Chondrocyte (in vitro differentiated cells): ENCODE measurements at regions not wholly inside any gene's neighbourhood (a gene's known extent, or its start where the extent isn't known, plus 50 kb on each side); places are given as distances from the start of the nearest gene placed in this dataset.

ENCODE experiments used
- DNase-seq: peaks from one replicate; pipeline ENCODE4 v3.0.0; 2021; ENCODE audit warnings: mixed read lengths, low spot score
- H3K27ac Mint-ChIP-seq: one replicate; pipeline ENCODE4 v1.8.0; 2021; ENCODE audit warnings: mild to moderate bottlenecking, moderate library complexity, mixed read lengths; ENCODE audit not compliant: unreplicated experiment
- H3K27me3 Mint-ChIP-seq: 2 replicates; pipeline ENCODE4 v1.8.0; 2021; ENCODE audit warnings: low read depth, mixed read lengths
- H3K36me3 Mint-ChIP-seq: 2 replicates; pipeline ENCODE4 v1.8.0; 2021; ENCODE audit warnings: low read depth, mixed read lengths
- H3K4me1 Mint-ChIP-seq: 2 replicates; pipeline ENCODE4 v1.8.0; 2021; ENCODE audit warnings: low read depth, mild to moderate bottlenecking, mixed read lengths
- H3K4me3 Mint-ChIP-seq: one replicate; pipeline ENCODE4 v1.8.0; 2021; ENCODE audit warnings: mild to moderate bottlenecking, moderate library complexity, mixed read lengths; ENCODE audit not compliant: unreplicated experiment
- H3K9me3 Mint-ChIP-seq: 2 replicates; pipeline ENCODE4 v1.8.0; 2021; ENCODE audit warnings: low read depth, mixed read lengths
- CTCF ChIP-seq: fragments of 200-600 bp; sonication (generic); IDR thresholded peaks from 2 replicates; pipeline ENCODE4 v1.5.0; 2021; ENCODE audit warnings: antibody characterized with exemption, mild to moderate bottlenecking, moderate library complexity

GRCh38 chr5:155460501-155460931, 447.0 kb downstream of the KIF4B start:
- TF ChIP-seq CTCF: no peak
- H3K4me3 Mint-ChIP-seq: no peak overlapping the region
- H3K36me3 Mint-ChIP-seq: no peaks in the 10 kb centered on the region
- H3K27me3 Mint-ChIP-seq: no peaks in the 10 kb centered on the region
- no peak for DNase-seq
- no peaks in the 10 kb centered on the region for H3K4me1 Mint-ChIP-seq
- peaks cover 9% of the 10 kb centered on the region for H3K9me3 Mint-ChIP-seq
- H3K27ac Mint-ChIP-seq: no peak overlapping the region

- Mint-ChIP-seq H3K27me3 (no peaks in the 10 kb centered on the region), H3K36me3 (no peaks in the 10 kb centered on the region), H3K4me3 (no peak overlapping the region), H3K4me1 (no peaks in the 10 kb centered on the region), H3K9me3 (peaks cover 12% of the 10 kb centered on the region), H3K27ac (no peak overlapping the region)
- no peak for DNase-seq
- TF ChIP-seq CTCF: no peak
These were observed 447.7 kb downstream of the KIF4B start for GRCh38 chr5:155461304-155461703.

- no peaks in the 10 kb centered on the region for H3K36me3 Mint-ChIP-seq
- no peaks in the 10 kb centered on the region for H3K4me1 Mint-ChIP-seq
- H3K4me3 Mint-ChIP-seq: no peak overlapping the region
- peaks cover 17% of the 10 kb centered on the region for H3K9me3 Mint-ChIP-seq
- H3K27ac Mint-ChIP-seq: no peak overlapping the region
- DNase-seq: no peak
- no peaks in the 10 kb centered on the region for H3K27me3 Mint-ChIP-seq
- TF ChIP-seq CTCF: no peak
These were observed 453.3 kb downstream of the KIF4B start for GRCh38 chr5:155466851-155467250.

GRCh38 chr5:155471027-155471426, 457.5 kb downstream of the KIF4B start:
- no peak for TF ChIP-seq CTCF
- no peak for DNase-seq
- Mint-ChIP-seq H3K36me3 (no peaks in the 10 kb centered on the region), H3K9me3 (peaks cover 7% of the 10 kb centered on the region), H3K4me1 (no peaks in the 10 kb centered on the region), H3K27me3 (no peaks in the 10 kb centered on the region), H3K4me3 (no peak overlapping the region), H3K27ac (no peak overlapping the region)

- no peak for DNase-seq
- Mint-ChIP-seq H3K36me3 (no peaks in the 10 kb centered on the region), H3K27me3 (no peaks in the 10 kb centered on the region), H3K4me3 (no peak overlapping the region), H3K4me1 (no peaks in the 10 kb centered on the region), H3K27ac (no peak overlapping the region), H3K9me3 (no peaks in the 10 kb centered on the region)
- TF ChIP-seq CTCF: no peak
These were observed 459.2 kb downstream of the KIF4B start for GRCh38 chr5:155472780-155473179.
